CD4-positive, CD25-positive, alpha-beta regulatory T cell (primary cell): ENCODE measurements at regions not wholly inside any gene's neighbourhood (a gene's known extent, or its start where the extent isn't known, plus 50 kb on each side); places are given as distances from the start of the nearest gene placed in this dataset.

Experiments used
- ATAC-seq, 2 donors: fragments of 150-1000 bp; cut with Tn5 transposase; one replicate each; pipeline ENCODE4 v1.10.0; 2021; ENCODE audit warnings: low read depth in 2 of 2, moderate number of reproducible peaks in 2 of 2, moderate library complexity in 1 of 2
- DNase-seq, 3 donors: peaks; one replicate each; pipeline versions ENCODE4 v3.0.0 to v3.0.0-alpha.2; 2012 to 2022; ENCODE audit warnings: mixed read lengths in 1 of 3
- H3K27ac ChIP-seq: one replicate; pipeline ENCODE4 v1.7.0; 2013; ENCODE audit warnings: mild to moderate bottlenecking, low read length; ENCODE audit not compliant: insufficient read depth, poor library complexity, severe bottlenecking
- H3K27me3 ChIP-seq: one replicate; pipeline ENCODE4 v1.7.0; 2013; ENCODE audit warnings: low read length; ENCODE audit not compliant: control insufficient read depth, insufficient read depth
- H3K36me3 ChIP-seq: one replicate; pipeline ENCODE4 v1.7.0; 2013; ENCODE audit warnings: mild to moderate bottlenecking, low read length, moderate library complexity; ENCODE audit not compliant: control insufficient read depth, insufficient read depth
- H3K4me1 ChIP-seq: 2 replicates; pipeline ENCODE4 v1.7.0; 2013; ENCODE audit warnings: mild to moderate bottlenecking, low read length; ENCODE audit not compliant: insufficient read depth, control insufficient read depth, poor library complexity, severe bottlenecking
- H3K4me3 ChIP-seq: one replicate; pipeline ENCODE4 v1.7.0; 2013; ENCODE audit warnings: low read depth, mild to moderate bottlenecking, low read length, moderate library complexity
- H3K9me3 ChIP-seq, 2 experiments: 1 replicate in 1 of 2; 2 replicates in 1 of 2; pipeline ENCODE4 v1.7.0; 2013; ENCODE audit warnings: low read length in 2 of 2, mild to moderate bottlenecking in 1 of 2, moderate library complexity in 1 of 2; ENCODE audit not compliant: control insufficient read depth in 2 of 2
- H3K27ac Mint-ChIP-seq, 3 donors: one replicate each; pipeline ENCODE4 v1.8.0; 2020 to 2022; ENCODE audit warnings: mild to moderate bottlenecking in 3 of 3, mixed read lengths in 3 of 3, moderate library complexity in 2 of 3
- H3K27me3 Mint-ChIP-seq: one replicate; pipeline ENCODE4 v1.8.0; 2022; ENCODE audit warnings: mild to moderate bottlenecking, mixed read lengths
- H3K36me3 Mint-ChIP-seq: one replicate; pipeline ENCODE4 v1.8.0; 2020; ENCODE audit warnings: mixed read lengths
- H3K4me1 Mint-ChIP-seq, 4 donors: one replicate each; pipeline ENCODE4 v1.8.0; 2020 to 2022; ENCODE audit warnings: mixed read lengths in 4 of 4, mild to moderate bottlenecking in 1 of 4
- H3K4me3 Mint-ChIP-seq, 4 donors: one replicate each; pipeline ENCODE4 v1.8.0; 2020 to 2022; ENCODE audit warnings: mild to moderate bottlenecking in 4 of 4, mixed read lengths in 4 of 4, moderate library complexity in 3 of 4
- H3K9me3 Mint-ChIP-seq, 7 donors: one replicate each; pipeline ENCODE4 v1.8.0; 2020 to 2022; ENCODE audit warnings: mixed read lengths in 7 of 7, mild to moderate bottlenecking in 3 of 7, moderate library complexity in 2 of 7

DNA sequence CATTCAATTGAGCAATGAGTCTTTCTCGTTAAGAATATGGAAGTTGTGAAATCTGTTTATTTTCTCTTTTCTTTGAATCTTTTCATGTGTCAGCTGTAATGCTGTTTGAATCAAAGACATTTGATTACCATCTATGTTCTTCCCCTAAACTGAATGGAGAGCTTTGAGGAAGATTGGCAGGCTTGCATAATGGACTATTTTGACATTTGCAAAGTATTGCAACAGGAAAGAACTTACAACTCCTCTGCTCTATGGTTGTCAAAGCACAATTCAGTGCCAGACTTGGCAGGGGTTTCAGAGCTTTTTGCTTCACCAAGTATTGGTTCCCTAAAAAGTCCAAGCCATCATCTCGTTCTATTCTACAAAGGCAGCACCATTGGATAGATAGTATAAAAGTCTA, 549.0 kb upstream of the NUDT12 start:
- Mint-ChIP-seq H3K4me1 (no peaks in the 10 kb centered on the region), H3K27ac (no peak overlapping the region), H3K9me3 (peaks cover 0 to 20% (median 4%) of the 10 kb centered on the region in 7 donors), H3K36me3 (no peaks in the 10 kb centered on the region), H3K27me3 (no peaks in the 10 kb centered on the region), H3K4me3 (no peak overlapping the region)
- Histone ChIP-seq H3K27ac (no peak overlapping the region), H3K36me3 (no peaks in the 10 kb centered on the region), H3K27me3 (no peaks in the 10 kb centered on the region), H3K9me3 (no peaks in the 10 kb centered on the region), H3K4me1 (no peaks in the 10 kb centered on the region), H3K4me3 (no peak overlapping the region)
- ATAC-seq (no peak), DNase-seq (no peak)

DNA sequence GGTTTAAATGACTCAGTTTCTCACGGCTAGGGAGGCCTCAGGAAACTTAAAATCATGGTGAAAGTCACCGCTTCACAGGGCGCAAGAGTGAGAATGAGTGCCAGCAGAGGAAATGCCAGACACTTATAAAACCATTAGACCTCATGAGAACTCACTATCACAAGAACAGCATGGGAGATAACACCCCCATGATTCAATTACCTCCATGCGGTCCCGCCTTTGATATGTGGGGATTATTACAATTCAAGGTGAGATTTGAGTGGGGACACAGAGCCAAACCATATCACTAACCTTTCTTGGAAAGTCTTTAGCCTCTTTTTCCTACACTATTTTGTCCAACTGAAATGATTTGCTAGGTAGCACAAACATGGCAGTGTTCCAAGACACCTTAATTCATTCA, 533.9 kb upstream of the NUDT12 start:
- Histone ChIP-seq H3K4me1 (no peaks in the 10 kb centered on the region), H3K4me3 (no peak overlapping the region), H3K36me3 (no peaks in the 10 kb centered on the region), H3K27ac (no peak overlapping the region), H3K9me3 (peaks cover 0 to 7% of the 10 kb centered on the region in 2 experiments), H3K27me3 (no peaks in the 10 kb centered on the region)
- peaks cover 0 to 6% (median 0%) of the 10 kb centered on the region in 4 donors for H3K4me1 Mint-ChIP-seq
- ATAC-seq (no peak), DNase-seq (no peak)
- peaks cover 0 to 31% (median 7%) of the 10 kb centered on the region in 7 donors for H3K9me3 Mint-ChIP-seq
- no peaks in the 10 kb centered on the region for H3K27me3 Mint-ChIP-seq
- H3K27ac Mint-ChIP-seq, result no peak overlapping the region
- H3K4me3 Mint-ChIP-seq, result no peak overlapping the region
- no peaks in the 10 kb centered on the region for H3K36me3 Mint-ChIP-seq

DNA sequence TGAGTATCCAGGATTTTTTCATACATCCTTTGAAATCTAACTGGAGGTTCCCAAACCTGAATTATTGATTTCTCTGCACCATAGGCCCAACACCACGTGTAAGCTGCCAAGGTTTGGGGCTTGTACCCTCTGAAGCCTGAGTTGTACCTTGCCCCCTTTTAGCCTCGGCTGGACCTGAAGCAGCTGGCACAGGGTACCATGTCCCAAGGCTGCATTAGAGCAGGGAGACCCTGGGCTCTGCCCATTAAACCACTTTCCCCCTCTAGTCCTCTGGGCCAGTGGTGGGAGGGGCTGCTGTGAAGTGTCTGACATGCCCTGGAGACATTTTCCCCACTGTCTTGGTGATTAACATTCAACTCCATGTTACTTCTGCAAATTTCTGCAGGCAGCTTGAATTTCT, 532.9 kb upstream of the NUDT12 start:
- peaks cover 0 to 31% (median 7%) of the 10 kb centered on the region in 7 donors for H3K9me3 Mint-ChIP-seq
- Histone ChIP-seq H3K27ac (no peak overlapping the region), H3K4me3 (no peak overlapping the region), H3K27me3 (no peaks in the 10 kb centered on the region), H3K9me3 (peaks cover 0 to 7% of the 10 kb centered on the region in 2 experiments), H3K4me1 (no peaks in the 10 kb centered on the region), H3K36me3 (no peaks in the 10 kb centered on the region)
- H3K36me3 Mint-ChIP-seq, result no peaks in the 10 kb centered on the region
- H3K4me1 Mint-ChIP-seq, result peaks cover 0 to 6% (median 0%) of the 10 kb centered on the region in 4 donors
- no peak overlapping the region for H3K27ac Mint-ChIP-seq
- H3K27me3 Mint-ChIP-seq, result no peaks in the 10 kb centered on the region
- ATAC-seq, result no peak
- no peak for DNase-seq
- H3K4me3 Mint-ChIP-seq, result no peak overlapping the region

DNA sequence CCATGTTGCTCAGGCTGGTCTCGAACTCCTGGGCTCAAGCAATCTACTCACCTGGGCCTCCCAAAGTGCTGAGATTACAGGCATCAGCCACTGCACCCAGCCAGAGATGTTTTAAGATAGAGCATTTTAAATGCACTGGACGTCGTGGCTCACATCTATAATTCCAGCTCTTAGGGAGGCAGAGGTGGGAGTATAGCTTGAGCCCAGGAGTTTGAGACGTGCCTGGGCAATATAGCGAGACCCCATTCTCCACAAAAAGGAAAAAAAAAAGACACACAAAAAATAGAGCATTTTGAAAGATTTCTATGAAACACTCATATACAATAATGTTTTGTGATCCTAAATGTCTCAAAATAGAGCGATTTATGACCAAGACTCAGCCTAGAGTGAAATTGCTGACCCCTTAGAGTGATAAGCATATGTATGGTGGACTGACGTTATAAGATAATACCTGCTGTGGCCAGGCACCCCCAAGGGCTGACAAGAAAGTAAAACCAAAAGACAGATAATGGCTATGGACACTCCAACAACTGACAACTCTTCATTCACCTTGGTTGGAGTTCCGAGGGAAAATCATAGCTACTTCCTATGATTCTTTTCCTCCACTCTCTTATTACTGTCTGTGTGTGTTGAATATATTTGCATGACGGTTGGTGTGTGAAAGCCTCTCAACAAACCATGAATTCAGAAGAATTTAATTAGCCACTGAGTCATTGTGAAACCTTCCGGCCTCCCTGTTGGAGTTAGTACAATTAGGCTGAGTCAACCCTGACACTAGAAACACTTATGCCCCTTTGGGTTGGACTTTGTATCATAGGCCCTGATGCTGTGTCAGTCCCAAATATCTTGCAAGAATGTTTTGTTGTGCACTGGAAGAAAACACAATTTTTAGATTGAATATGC, 526.5 kb upstream of the NUDT12 start:
- H3K9me3 Mint-ChIP-seq, result peaks cover 3 to 15% (median 5%) of the 10 kb centered on the region in 7 donors
- no peaks in the 10 kb centered on the region for H3K36me3 Mint-ChIP-seq
- DNase-seq (no peak), ATAC-seq (no peak)
- no peaks in the 10 kb centered on the region for H3K27me3 Mint-ChIP-seq
- Histone ChIP-seq H3K4me3 (no peak overlapping the region), H3K27ac (no peak overlapping the region), H3K27me3 (no peaks in the 10 kb centered on the region), H3K36me3 (no peaks in the 10 kb centered on the region), H3K4me1 (no peaks in the 10 kb centered on the region), H3K9me3 (no peaks in the 10 kb centered on the region)
- no peaks in the 10 kb centered on the region for H3K4me1 Mint-ChIP-seq
- H3K4me3 Mint-ChIP-seq, result no peak overlapping the region
- no peak overlapping the region for H3K27ac Mint-ChIP-seq

DNA sequence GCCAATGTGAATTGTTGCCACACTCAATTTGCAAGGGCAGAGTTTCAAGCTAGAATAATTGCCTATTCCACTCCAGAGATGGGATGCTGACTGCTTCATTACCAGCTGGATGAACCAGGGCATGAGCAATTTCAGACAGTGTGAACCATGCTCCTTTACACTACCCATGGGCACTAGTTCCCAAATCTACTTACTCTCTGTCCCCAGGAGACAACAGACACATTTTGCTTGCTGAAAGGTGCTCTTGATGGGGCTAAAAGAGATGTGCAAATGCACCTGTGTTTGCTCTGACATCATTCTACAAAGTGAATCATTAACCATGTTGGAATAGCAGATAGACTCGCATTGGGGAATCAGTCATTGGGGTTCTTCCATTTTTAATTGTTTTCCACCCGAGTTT, 522.3 kb upstream of the NUDT12 start:
- H3K4me1 ChIP-seq, result no peaks in the 10 kb centered on the region
- no peak overlapping the region for H3K4me3 ChIP-seq
- no peaks in the 10 kb centered on the region for H3K27me3 ChIP-seq
- DNase-seq, result no peak
- H3K27ac ChIP-seq, result no peak overlapping the region
- H3K4me1 Mint-ChIP-seq, result no peaks in the 10 kb centered on the region
- no peaks in the 10 kb centered on the region for H3K36me3 Mint-ChIP-seq
- H3K27ac Mint-ChIP-seq, result no peak overlapping the region
- H3K27me3 Mint-ChIP-seq, result no peaks in the 10 kb centered on the region
- no peak overlapping the region for H3K4me3 Mint-ChIP-seq
- H3K9me3 ChIP-seq, result peaks cover 0 to 1% of the 10 kb centered on the region in 2 experiments
- no peak for ATAC-seq
- peaks cover 3 to 19% (median 6%) of the 10 kb centered on the region in 7 donors for H3K9me3 Mint-ChIP-seq
- no peaks in the 10 kb centered on the region for H3K36me3 ChIP-seq

DNA sequence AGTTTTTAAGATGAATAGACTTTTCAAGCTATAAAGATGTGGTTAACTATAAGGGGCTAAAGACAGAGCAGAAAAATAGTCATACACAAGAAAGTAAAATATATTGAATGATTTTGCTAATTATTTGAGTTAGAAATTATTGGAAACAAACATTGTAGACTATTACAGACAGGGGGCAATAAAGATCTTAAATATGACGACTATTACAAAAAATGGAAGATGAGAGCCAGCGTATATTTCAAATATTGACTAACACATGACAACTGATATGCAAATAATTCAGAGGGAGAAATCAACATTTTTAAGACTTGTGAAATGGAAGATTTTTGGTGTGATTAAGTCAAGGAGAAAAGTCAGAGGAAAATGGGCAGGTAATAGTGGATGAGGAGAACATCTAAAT, 520.2 kb upstream of the NUDT12 start:
- H3K9me3 Mint-ChIP-seq, result peaks cover 3 to 12% (median 4%) of the 10 kb centered on the region in 7 donors
- Histone ChIP-seq H3K4me3 (no peak overlapping the region), H3K9me3 (peaks cover 0 to 1% of the 10 kb centered on the region in 2 experiments), H3K27me3 (no peaks in the 10 kb centered on the region), H3K27ac (no peak overlapping the region), H3K4me1 (no peaks in the 10 kb centered on the region), H3K36me3 (no peaks in the 10 kb centered on the region)
- H3K36me3 Mint-ChIP-seq, result no peaks in the 10 kb centered on the region
- H3K27me3 Mint-ChIP-seq, result no peaks in the 10 kb centered on the region
- H3K4me3 Mint-ChIP-seq, result no peak overlapping the region
- no peak overlapping the region for H3K27ac Mint-ChIP-seq
- ATAC-seq (no peak), DNase-seq (no peak)
- no peaks in the 10 kb centered on the region for H3K4me1 Mint-ChIP-seq

DNA sequence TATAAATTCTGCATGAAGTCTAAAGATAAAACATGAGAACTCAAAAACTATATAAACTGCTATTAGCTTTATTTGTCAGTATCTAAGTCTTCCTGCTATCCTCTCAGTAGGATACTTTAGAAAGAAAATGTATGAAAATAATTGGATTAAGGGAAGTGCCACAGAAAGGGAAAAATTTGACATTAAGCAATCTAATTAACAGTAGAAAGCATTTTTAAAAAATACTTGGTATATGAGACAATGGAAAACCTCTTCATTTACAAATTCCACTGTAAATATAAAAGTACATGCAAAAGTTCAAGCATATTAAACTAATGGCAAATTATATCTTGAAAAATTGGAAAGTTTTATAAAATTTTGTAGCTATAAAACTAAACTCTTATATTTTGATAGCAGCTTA, 518.6 kb upstream of the NUDT12 start:
- H3K4me3 ChIP-seq, result no peak overlapping the region
- peaks cover 2 to 12% (median 3%) of the 10 kb centered on the region in 7 donors for H3K9me3 Mint-ChIP-seq
- no peak overlapping the region for H3K27ac Mint-ChIP-seq
- no peaks in the 10 kb centered on the region for H3K4me1 Mint-ChIP-seq
- H3K27me3 Mint-ChIP-seq, result no peaks in the 10 kb centered on the region
- DNase-seq, result no peak
- H3K36me3 ChIP-seq, result no peaks in the 10 kb centered on the region
- H3K9me3 ChIP-seq, result peaks cover 0 to 1% of the 10 kb centered on the region in 2 experiments
- no peak overlapping the region for H3K27ac ChIP-seq
- no peaks in the 10 kb centered on the region for H3K4me1 ChIP-seq
- no peaks in the 10 kb centered on the region for H3K27me3 ChIP-seq
- ATAC-seq, result no peak
- no peaks in the 10 kb centered on the region for H3K36me3 Mint-ChIP-seq
- H3K4me3 Mint-ChIP-seq, result no peak overlapping the region

DNA sequence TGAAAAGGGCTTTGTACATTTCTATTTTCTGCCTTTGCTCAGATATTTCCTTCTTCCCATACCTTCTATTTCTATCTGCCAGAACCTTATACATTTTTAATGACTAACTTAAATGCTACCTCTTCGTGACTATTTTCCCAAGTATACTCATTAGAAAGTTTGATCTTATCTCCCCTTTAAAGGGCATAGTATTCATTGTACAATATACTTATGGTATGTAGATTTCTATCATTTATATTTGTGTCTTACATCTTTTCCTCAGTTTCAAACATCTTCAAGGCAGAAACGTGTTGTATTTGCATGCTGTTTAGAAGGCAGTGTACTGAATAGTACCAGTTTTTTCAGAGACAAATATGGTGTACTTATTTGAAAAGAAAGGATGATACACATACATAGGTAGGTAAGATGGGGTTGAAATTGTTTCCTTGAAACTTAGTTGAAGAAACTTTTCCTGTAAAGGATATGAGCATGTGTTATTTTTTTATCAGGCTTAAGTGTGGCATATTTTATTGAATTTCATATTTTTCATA, 518.1 kb upstream of the NUDT12 start:
- ATAC-seq (no peak), DNase-seq (no peak)
- no peaks in the 10 kb centered on the region for H3K36me3 Mint-ChIP-seq
- Histone ChIP-seq H3K4me1 (no peaks in the 10 kb centered on the region), H3K36me3 (no peaks in the 10 kb centered on the region), H3K27me3 (no peaks in the 10 kb centered on the region), H3K27ac (no peak overlapping the region), H3K9me3 (peaks cover 0 to 1% of the 10 kb centered on the region in 2 experiments), H3K4me3 (no peak overlapping the region)
- H3K4me1 Mint-ChIP-seq, result no peaks in the 10 kb centered on the region
- H3K4me3 Mint-ChIP-seq, result no peak overlapping the region
- no peaks in the 10 kb centered on the region for H3K27me3 Mint-ChIP-seq
- no peak overlapping the region for H3K27ac Mint-ChIP-seq
- H3K9me3 Mint-ChIP-seq, result peaks cover 2 to 12% (median 4%) of the 10 kb centered on the region in 7 donors
